ENCODE measurements at regions not wholly inside any gene's neighbourhood (a gene's known extent, or its start where the extent isn't known, plus 50 kb on each side); places are given as distances from the start of the nearest gene placed in this dataset.

- no peak overlapping the region for H3K4me3 Mint-ChIP-seq (ENCODE audit: unreplicated experiment)
- TF ChIP-seq CTCF (IDR thresholded peaks at IDR 0.05; ENCODE audit: unreplicated experiment): no peak
- intact Hi-C loops (cut with micrococcal nuclease): no loop called here
- no TSS peak for BruUV-seq (replicated peaks)
- peak; percentile 60 for DNase-seq (ENCODE audit: unreplicated experiment)
- H3K27ac Mint-ChIP-seq (ENCODE audit: low read depth, unreplicated experiment): no peak overlapping the region
- no peaks in the 10 kb centered on the region for H3K9me3 Mint-ChIP-seq (ENCODE audit: unreplicated experiment)
- H3K36me3 Mint-ChIP-seq (ENCODE audit: insufficient read depth, unreplicated experiment): no peaks in the 10 kb centered on the region
- ChIA-PET CTCF (interaction anchor here (0.7 to 1.9 kb wide), 3 partner anchors 23 to 77 kb away, joined by 3 to 5 read pairs (median 5); no protein-coding TSS in a partner anchor), POLR2A (interaction anchor here (0.7 kb wide), 1 partner anchor 19 kb away, joined by 3 read pairs; no protein-coding TSS in a partner anchor)
- H3K4me1 Mint-ChIP-seq (ENCODE audit: insufficient read depth, unreplicated experiment): peaks cover 20% of the 10 kb centered on the region
- no peaks in the 10 kb centered on the region for H3K27me3 Mint-ChIP-seq (ENCODE audit: insufficient read depth, unreplicated experiment)
Measured at GRCh38 chr10:58919927-58920654, 256.4 kb upstream of the PHYHIPL start.

- no peak for TF ChIP-seq CTCF (IDR thresholded peaks at IDR 0.05; ENCODE audit: unreplicated experiment)
- BruUV-seq (replicated peaks): no TSS peak
- intact Hi-C loops (cut with micrococcal nuclease): no loop called here
- no peaks in the 10 kb centered on the region for H3K27me3 Mint-ChIP-seq (ENCODE audit: insufficient read depth, unreplicated experiment)
- H3K9me3 Mint-ChIP-seq (ENCODE audit: unreplicated experiment): no peaks in the 10 kb centered on the region
- H3K27ac Mint-ChIP-seq (ENCODE audit: low read depth, unreplicated experiment): no peak overlapping the region
- DNase-seq (ENCODE audit: unreplicated experiment): no peak
- peaks cover 20% of the 10 kb centered on the region for H3K4me1 Mint-ChIP-seq (ENCODE audit: insufficient read depth, unreplicated experiment)
- no peaks in the 10 kb centered on the region for H3K36me3 Mint-ChIP-seq (ENCODE audit: insufficient read depth, unreplicated experiment)
- CTCF ChIA-PET: interaction anchor here (0.7 to 1.9 kb wide), 3 partner anchors 24 to 77 kb away, joined by 3 to 5 read pairs (median 5); no protein-coding TSS in a partner anchor
- no peak overlapping the region for H3K4me3 Mint-ChIP-seq (ENCODE audit: unreplicated experiment)
- POLR2A ChIA-PET: interaction anchor here (0.7 kb wide), 1 partner anchor 19 kb away, joined by 3 read pairs; no protein-coding TSS in a partner anchor
Measured at GRCh38 chr10:58920655-58921003, 255.8 kb upstream of the PHYHIPL start.

- no peak for TF ChIP-seq CTCF (IDR thresholded peaks at IDR 0.05; ENCODE audit: unreplicated experiment)
- no peak overlapping the region for H3K27ac Mint-ChIP-seq (ENCODE audit: low read depth, unreplicated experiment)
- H3K9me3 Mint-ChIP-seq (ENCODE audit: unreplicated experiment): no peaks in the 10 kb centered on the region
- H3K27me3 Mint-ChIP-seq (ENCODE audit: insufficient read depth, unreplicated experiment): no peaks in the 10 kb centered on the region
- BruUV-seq (replicated peaks): no TSS peak
- ChIA-PET CTCF (interaction anchor here (1.6 to 1.9 kb wide), 2 partner anchors 25 to 31 kb away, joined by 5 read pairs; no protein-coding TSS in a partner anchor), POLR2A (no interaction called here)
- intact Hi-C loops (cut with micrococcal nuclease): no loop called here
- DNase-seq (ENCODE audit: unreplicated experiment): no peak
- H3K36me3 Mint-ChIP-seq (ENCODE audit: insufficient read depth, unreplicated experiment): no peaks in the 10 kb centered on the region
- H3K4me3 Mint-ChIP-seq (ENCODE audit: unreplicated experiment): no peak overlapping the region
- peaks cover 20% of the 10 kb centered on the region for H3K4me1 Mint-ChIP-seq (ENCODE audit: insufficient read depth, unreplicated experiment)
Measured at GRCh38 chr10:58921421-58921855, 255.0 kb upstream of the PHYHIPL start.

- peaks cover 7% of the 10 kb centered on the region for H3K9me3 Mint-ChIP-seq (ENCODE audit: unreplicated experiment)
- BruUV-seq (replicated peaks): no TSS peak
- H3K36me3 Mint-ChIP-seq (ENCODE audit: insufficient read depth, unreplicated experiment): no peaks in the 10 kb centered on the region
- H3K27ac Mint-ChIP-seq (ENCODE audit: low read depth, unreplicated experiment): no peak overlapping the region
- no peak overlapping the region for H3K4me3 Mint-ChIP-seq (ENCODE audit: unreplicated experiment)
- ChIA-PET CTCF (no interaction called here), POLR2A (no interaction called here)
- DNase-seq (ENCODE audit: unreplicated experiment): no peak
- no peaks in the 10 kb centered on the region for H3K27me3 Mint-ChIP-seq (ENCODE audit: insufficient read depth, unreplicated experiment)
- no peak for TF ChIP-seq CTCF (IDR thresholded peaks at IDR 0.05; ENCODE audit: unreplicated experiment)
- peaks cover 11% of the 10 kb centered on the region for H3K4me1 Mint-ChIP-seq (ENCODE audit: insufficient read depth, unreplicated experiment)
- intact Hi-C loops (cut with micrococcal nuclease): no loop called here
Measured at GRCh38 chr10:58925381-58925780, 251.1 kb upstream of the PHYHIPL start.
